Ishikawa (cell line): ENCODE measurements at regions not wholly inside any gene's neighbourhood (a gene's known extent, or its start where the extent isn't known, plus 50 kb on each side); places are given as distances from the start of the nearest gene placed in this dataset.

Experiments
- EP300 ChIP-seq: IDR thresholded peaks from 2 replicates; pipeline ENCODE4 v1.6.1; 2012; ENCODE audit warnings: borderline replicate concordance
- RAD21 ChIP-seq: IDR thresholded peaks from 2 replicates; pipeline ENCODE4 v1.6.1; 2012; ENCODE audit warnings: low read depth
- TAF1 ChIP-seq: IDR thresholded peaks from 2 replicates; pipeline ENCODE4 v1.6.1; 2012; ENCODE audit warnings: low read depth, mild to moderate bottlenecking
- ZBTB7A ChIP-seq: IDR thresholded peaks from 2 replicates; pipeline ENCODE4 v1.6.1; 2012; ENCODE audit warnings: low read depth
- TF ChIP-seq, protein P1 (sequence below): IDR thresholded peaks from 2 replicates; pipeline ENCODE4 v1.6.1; 2012

- TF ChIP-seq, protein P1, sequence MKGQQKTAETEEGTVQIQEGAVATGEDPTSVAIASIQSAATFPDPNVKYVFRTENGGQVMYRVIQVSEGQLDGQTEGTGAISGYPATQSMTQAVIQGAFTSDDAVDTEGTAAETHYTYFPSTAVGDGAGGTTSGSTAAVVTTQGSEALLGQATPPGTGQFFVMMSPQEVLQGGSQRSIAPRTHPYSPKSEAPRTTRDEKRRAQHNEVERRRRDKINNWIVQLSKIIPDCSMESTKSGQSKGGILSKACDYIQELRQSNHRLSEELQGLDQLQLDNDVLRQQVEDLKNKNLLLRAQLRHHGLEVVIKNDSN: no peak
- TF ChIP-seq RAD21: no peak
- no peak for TF ChIP-seq ZBTB7A
- TF ChIP-seq TAF1: no peak
- no peak for TF ChIP-seq EP300
Observed at GRCh38 chr5:130836729-130837649, 328.1 kb downstream of the HINT1 start.
